GM19035 (cell line): ENCODE measurements at regions not wholly inside any gene's neighbourhood (a gene's known extent, or its start where the extent isn't known, plus 50 kb on each side); places are given as distances from the start of the nearest gene placed in this dataset.
"Not testable (repeated sequence)": the region's sequence is repeated elsewhere in the genome, so short reads cannot be mapped to it uniquely, and the experiment has no call there.

Experiments
- ATAC-seq: cut with Tn5 transposase; IDR thresholded peaks from one replicate; pipeline ENCODE4 v1.9.1; 2021; ENCODE audit not compliant: unreplicated experiment

DNA sequence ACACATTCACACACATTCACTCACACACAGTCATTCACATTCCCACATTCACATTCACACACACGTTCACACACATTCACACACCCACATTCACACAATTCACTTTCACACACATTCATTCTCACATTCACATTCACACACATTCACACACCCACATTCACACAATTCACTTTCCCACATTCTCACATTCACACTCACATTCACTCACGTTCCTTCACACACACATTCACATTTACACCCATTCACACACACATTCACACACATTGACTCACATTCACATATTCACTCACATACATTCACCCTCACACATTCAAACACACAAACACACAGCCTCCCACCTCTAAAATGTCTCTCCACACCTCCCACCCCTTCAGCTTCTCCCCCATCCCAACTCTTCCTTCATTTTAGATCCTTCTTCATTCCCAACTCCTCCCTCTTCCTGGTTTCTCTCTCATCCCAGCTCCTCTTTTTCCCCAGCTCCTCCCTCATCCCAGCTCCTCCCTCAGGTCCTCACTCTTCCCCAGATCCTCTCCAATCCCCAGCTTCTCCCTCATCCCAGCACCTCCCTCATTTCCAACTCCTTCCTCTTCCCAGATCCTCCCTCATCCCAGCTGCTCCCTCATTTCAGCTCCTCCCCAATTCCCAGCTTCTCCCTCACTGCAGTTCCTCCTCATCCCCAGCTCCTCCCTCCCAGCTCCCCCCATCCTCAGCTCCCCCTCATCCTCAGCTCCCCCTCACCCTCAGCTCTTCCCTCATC, 111.0 kb downstream of the FAM53A start:
- no peak for ATAC-seq

DNA sequence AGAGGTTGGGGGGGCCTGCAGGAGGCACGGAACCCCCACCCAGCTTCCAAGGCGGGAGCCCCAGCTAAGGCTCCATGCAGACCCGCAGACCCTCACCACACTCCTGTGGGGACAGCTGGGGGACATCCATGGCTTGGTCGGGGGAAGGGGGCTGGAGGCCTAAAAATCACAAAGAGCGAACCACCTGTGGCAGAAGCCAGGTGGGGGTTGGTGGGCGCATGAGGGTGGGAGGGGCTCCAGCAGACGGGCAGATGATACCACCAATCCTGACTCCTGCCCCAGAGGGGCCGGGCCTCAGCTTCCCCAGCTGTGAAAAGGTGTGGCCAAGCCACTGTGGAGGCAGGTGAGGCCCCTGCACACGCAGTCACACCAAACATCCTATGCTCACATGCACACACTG, 111.6 kb downstream of the FAM53A start:
- ATAC-seq = no peak

DNA sequence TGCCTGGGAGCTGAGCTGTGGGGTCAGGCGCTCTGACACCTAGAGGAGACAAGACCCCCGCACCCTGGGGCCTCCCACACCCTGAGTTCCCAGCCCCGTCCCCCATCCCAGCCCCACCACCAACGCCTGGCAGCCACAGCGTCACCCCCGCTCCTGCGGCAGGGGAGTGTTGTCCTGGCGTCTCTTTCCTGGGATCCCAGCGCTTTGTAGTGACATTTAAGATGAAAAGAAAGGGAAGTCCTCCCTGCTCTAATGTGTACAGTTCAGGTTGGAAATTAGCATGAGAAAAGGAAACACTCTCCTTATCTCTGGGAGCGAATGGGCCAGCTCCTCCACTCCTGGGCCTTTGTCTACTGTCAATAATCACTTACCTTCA, 112.1 kb downstream of the FAM53A start:
- ATAC-seq = no peak

DNA sequence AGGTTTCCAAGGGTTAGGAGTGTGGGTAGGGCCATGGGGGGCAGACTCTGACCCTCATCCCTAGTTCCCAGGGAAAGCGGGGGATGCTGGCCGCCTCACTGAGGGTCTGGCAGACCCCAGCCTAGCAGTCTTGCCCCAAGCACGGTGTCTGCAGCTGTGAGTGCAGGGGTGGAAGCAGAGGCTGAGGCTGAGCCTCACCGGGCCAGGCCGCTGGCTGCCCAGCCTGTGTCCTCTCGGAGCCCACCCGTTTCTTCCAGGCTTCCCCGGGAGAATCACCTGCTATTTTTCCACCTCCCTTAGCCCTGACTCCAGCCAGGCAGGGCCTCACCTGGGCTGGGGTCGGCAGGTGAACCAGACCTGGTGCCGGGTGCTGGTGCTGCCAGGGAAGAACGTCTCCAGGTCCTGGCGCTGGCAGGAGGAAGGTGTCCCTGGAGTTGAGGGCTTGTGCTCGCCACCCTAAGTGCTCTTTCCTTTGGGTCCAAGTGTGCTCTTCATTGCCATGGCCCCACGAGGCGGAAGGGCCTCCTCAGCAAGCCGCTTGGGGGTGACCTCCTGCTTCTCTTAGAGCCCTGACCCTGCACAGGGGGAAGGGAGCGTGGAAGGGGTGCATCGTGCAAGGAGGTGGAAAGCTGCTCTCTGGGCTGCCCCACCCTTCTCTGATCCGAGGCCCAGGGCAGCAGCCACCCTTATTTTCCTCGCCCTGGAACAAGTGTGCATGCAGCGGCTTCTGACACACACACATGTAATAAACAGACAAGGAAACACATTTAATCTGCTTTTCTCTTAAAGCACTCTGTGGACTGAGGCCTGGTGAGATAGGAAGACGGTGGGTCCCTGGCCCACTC, 112.7 kb downstream of the FAM53A start:
- ATAC-seq = no peak

DNA sequence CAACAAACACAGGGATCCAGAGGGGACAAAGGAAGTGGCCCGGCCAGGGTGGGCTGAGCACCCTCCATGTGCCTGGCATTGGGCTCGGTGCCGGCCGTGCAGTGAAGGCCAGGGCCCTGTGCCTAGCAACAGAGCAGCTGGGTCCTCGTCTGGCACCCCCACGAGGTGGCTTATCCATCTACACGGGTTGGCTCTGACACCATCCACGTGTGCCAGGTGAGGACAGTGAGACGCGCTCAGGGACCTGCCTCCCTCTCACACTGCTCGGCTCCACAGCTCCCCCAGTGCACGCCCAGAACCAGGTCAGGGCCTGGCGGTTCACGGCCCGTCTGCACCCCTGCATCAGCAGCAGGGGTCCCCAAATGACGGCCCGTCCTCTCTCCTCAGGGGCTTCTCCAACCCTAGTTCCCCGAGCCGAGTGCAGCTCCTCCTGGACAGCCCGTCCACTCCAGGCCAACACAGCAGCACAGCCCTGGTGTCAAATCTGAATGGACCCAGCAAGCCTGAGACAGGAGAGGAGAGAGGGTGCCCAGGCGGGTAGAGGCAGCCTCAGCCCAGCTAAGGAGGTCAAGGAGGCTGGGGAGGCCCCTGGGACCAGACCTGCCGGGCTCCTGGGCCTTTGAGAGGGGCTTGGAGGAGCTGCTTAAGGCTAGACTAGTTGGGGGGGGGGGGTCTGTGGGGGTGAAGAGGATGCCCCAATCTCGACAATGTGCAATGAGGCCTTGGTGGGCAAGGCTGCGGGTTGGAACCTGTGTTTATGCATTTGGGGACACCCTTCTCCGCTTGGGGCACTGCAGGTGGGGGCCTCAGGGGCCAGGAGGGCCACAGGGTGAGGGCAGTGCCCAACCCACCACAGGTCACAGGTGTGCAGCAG, 113.6 kb downstream of the FAM53A start:
- ATAC-seq = no peak

DNA sequence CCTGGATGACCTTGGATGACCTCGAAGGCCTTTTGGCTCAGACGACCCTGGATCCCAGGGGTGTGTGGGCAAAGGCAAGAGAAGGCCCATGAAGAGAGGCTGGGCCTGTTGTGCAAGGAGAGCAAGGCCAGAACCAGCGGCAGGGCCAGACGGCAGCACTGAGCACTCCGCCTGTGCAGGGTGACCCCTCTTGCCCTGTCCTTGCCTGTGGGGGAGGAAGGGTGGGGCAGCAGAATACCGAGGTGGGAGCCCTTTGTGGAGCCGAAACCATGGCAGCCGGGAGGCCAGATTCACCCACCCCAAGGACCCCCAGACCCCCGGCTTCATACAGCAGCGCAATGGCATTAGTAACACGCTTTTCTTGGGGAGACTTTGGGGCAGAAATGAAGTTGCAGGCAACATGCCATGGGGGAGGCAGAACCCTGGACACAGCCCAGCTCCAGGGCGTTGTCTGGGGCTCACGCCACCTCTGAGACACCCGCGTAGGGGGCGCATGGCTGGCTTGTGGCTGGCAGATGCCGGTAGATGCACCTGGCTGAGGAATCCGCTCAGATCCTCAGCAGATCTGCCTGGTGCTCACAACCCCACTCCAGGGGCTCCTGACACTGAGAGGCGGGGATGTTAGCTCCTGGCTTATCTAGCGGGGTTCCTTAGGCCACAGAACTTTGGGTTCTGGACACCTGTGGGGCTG, 114.5 kb downstream of the FAM53A start:
- ATAC-seq = no peak

DNA sequence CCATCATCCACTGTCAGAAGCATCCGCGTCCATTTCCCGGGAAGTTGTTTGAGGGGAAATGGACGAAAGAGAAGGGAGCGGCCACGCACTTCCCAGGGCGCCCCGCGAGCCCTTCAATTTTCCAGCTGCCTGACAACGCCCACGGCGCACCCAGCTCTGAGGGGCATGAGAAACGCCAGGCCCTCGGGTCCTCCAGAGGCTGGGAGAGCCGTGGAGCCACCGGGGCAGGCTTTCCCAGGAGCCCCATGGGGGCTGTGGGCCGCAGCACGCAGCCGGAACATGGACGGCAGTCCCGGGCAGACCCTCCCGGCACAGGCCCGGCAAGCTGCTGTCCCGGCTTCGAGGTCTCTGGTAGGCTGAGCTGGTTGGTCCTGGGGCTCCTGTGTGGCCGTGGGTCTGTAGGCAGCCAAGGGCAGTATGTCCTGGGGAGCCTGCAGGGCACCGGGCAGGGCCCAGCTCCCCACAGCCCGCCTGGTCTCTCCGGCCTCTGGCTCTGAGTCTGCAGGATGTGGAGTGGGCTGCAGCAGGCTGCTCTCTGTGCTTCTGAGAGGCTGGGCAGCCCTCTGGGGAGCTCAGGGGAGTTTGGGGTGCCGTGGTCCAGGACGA, 115.2 kb downstream of the FAM53A start:
- no peak for ATAC-seq

DNA sequence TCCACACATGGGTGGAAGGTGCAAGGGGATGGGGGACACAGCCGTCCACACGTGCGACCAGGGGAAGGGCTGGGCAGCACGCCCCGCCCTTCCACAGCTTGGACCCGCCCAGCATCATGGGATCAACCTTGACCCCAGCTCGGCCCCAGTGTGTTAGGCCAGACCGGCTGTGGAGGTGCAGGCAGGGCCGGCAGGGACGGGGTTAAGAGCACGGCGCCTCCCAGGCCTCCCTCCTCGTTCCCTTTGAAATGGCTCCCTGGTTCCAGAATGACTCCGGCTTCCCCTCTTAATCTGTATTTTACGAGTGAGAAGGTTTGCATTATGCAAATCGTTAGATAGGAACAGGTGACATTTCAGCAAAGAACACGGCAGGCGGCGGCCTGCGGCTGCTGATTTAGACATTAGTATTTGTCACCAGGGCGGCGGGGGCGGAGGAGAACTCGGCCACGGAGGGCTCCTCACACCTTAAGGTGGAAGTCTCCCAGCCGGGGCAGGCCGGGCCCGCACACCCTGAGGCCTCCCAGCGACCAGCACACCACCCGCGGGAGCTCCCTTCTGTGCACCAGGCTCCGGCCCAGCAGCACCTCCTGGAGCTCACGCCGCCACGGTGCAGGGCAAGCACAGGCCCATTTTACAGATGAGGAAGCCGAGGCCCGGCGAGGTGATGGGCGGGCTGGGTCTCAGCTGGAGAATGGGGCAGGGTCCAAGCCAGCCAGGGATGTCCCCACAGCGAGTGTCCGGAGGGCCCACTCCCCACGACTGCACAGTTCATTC, 116.1 kb downstream of the FAM53A start:
- no peak for ATAC-seq

DNA sequence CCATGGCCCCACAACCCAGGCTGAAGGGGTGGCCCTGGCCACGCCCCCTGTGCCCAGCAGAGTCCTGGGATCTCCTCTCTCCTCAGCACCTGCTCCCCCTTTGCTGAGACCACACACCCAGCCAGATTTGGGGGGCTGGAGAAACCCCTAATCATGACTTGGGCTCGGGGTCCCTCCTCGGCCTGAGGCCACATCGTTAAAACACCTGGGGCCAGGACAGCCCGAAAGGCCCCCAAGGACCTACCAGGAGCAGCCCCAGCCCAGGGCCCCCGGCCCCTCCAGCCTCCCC, 116.7 kb downstream of the FAM53A start:
- no peak for ATAC-seq

DNA sequence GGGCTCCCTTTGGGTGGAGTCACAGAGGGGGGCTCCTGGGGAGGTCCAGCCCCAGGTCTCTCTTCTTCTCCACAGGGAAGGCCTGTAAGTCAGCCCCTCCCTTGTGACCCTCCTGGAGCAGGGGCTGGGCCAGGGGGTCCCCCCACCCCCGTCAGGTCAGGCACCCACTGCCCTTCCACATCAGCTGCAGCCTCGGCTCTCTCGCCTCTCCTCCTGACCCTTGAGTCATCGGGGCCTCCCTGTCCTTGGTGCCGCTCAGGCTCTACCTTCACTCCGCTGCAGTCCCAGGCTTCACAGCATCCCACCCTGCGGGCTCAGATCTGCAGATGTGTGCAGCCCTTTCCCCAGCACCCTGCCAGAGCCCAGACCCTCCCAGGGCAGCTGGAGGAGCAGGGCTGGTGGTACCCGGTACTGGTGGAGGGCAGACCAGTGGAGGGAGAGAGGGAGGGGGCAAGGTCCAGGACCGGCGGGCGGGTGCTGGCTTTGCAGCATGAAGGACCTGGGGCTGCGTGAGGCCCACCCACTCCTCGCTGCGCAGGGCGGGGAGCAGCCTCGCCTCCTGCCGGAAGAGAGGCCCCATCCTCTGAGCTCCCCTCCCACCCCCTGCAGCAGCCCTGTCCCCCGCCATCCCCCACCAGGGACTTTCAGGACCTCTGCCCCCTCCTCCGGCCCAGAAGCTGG, 117.1 kb downstream of the FAM53A start:
- no peak for ATAC-seq

DNA sequence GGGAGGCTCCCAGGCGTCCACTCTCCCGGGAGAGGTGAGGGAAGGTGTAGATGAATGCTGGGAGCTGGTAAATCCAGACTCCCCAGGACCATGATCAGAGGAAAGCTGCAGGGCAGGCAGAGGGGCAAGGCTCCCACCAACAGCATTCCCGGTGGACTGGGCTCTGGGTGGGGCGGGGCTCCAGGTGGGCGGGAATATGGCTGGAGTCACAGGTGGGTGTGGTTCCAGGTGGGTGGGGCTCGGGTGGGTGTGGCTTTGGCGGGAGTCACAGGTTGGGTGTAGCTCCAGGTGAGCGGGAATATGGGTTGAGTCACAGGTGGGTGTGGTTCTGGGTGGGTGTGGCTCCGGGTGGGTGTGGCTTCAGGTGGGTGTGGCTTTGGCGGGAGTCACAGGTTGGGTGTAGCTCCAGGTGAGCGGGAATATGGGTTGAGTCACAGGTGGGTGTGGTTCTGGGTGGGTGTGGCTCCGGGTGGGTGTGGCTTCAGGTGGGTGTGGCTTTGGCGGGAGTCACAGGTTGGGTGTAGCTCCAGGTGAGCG, 117.7 kb downstream of the FAM53A start:
- ATAC-seq = not testable (repeated sequence)

DNA sequence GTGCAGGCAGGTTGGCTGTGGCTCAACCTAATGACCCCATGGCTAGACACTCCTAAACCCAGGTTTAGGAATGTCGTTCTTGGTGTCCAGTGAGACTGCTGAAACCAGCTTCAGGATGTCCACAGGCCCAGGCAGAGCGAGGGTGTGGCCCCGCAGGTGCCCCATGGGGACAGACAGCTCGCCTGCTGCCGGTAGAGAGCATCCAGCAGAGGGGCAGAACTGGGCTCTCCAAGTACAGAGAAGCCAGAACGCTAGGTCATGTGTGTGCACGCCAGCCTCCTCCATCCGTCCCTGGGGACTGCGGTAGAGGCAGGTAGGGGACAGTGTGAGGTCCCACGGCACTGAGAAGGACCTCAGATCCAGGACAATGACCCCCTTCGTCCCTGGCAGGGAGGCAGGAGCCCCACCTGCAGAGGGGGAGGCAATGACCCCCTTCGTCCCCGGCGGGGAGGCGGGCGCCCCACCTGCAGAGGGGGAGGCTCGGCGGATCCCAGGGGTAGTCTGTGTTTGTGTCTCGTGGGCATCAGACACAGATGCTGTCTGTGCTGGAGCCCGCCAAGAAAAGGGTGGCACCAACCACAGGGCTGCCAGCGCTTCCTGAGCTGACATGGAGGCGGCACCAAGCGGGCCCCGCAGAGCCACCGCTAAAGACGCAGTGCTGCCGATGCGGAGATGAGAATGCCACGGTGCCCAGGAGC, 118.4 kb downstream of the FAM53A start:
- no peak for ATAC-seq

DNA sequence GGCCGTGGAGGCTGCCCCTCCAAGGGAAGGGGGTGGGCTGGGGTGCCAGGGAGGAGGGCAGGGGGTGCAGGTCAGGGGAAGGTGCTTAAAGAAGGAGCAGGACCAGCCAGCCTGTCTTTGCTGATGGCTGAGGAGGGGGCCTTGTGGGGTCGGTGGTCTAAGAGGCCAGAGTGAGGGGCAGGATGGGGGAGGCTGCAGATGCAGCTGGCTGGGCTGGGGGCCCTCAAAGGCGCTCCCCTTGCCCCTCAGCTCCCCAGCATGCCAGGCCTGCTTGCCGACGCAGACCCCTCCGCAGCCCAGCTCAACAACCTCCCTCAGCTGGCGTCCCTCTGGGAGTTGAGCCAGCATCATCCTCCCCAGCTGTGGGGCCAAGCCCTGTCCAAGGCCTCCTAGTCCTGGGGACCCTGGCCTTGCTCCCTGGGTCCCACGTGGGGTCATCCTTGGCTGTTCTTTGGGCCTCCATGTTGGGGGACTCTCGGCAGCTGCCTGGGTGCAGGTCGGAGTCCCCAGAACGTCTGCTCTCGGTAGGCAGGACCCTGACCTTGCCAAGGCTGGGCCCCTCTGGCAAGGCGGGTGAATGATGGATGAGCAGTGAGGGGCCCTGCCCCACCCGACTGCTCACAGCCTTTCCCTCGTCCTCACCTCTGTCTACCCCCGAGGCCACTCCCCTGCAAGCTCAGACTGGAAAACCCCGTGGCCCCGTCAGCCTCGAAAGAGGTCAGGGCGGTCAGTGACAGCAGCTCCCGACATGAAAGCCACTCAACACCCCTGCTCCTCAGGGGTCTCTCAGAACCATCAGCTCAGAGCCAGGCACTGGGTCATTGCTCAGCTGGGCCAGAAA, 119.4 kb downstream of the FAM53A start:
- no peak for ATAC-seq

DNA sequence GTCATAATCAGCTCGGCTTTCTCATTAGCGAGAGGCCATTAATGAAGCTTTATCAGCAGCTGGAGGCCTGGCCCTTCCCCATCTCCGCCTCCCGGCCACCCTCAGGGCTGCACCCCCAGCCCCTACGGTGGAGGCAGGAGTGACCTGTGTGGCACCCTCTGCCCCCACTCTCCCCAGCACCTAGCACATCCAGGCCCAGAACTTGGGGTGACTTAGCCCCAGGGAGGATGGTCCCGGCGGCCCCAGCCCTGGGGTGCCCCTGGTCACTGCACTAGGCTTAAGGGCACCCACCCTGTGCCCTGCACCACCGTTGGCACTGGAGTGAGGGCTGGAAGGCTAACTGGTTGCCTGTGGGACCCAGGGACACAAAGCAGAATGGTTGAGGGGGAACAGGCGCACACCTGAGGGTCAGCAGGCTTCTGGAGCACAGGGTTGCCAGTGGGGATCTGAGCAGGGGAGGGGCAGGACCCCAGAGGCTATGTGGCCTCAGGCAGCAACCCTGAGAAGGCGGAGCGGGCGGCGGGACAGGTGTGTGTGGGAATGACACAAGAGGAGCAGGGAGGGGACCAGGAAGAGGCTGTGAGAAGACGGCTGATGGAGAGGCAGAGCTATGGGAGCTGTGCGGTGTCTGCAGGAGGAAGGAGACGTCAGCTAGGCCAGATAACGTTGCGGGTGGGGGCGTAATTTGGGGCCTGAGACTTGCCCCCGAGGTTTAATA, 120.2 kb downstream of the FAM53A start:
- ATAC-seq = no peak

DNA sequence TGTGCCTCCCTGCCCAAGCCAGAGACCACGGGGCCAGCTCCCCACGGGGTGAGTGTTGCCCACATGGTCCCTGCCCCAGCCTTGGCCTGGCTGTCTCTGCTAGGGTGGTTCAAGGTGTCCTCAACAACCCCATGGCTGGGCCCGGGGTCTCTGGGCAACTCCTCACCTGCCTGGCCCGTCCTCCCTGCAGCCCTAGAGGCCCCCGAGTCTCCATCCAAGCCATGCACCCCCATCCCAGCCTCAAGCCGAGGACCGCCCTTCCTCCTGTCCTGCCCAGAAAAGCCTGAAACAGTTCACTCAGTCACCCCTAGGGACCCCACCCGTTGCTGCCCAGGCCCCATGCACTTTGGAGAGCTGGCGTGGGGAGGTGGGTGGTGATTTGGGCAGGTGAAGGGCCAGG, 120.9 kb downstream of the FAM53A start:
- ATAC-seq = no peak

DNA sequence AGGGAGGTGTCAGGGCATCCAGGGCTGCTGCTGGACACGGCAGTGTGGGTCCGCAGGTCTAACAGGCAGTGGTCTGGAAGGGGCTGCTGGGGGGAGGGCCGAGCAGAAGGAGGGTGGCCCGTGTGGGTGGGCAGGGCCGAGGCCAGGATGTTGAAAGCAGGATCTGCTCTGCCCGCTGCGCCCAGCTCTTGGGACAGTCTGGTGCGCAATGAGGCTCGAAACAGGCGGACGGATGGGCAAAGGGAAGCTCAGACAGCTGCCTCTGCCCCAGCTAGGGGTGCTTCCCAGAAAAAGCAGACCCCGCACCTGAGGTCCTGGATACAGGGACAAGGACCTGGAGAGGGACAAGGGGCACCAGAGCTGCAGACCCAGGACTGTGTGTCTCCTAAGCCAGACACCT, 121.3 kb downstream of the FAM53A start:
- ATAC-seq = no peak

DNA sequence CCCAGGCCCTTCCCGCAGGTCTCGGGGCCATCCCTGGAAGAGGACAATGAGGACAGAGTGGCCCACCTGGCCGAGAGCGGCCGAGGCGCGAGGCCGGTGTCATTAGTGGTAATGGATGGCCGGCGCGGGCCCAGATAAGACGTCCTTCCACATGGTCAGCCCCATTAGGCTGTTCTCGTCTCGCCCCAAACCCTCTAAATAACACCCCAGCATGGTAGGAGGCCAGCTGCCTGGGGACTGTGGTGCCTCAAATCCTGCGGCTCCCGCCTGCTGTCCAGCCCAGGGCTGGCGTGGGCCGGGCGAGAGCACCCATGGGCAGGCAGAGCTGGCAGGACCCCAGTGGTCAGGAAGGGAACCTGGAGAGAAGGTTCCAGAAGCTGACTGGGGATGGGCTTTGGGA, 121.7 kb downstream of the FAM53A start:
- ATAC-seq = no peak
